ENCODE measurements at regions not wholly inside any gene's neighbourhood (a gene's known extent, or its start where the extent isn't known, plus 50 kb on each side); places are given as distances from the start of the nearest gene placed in this dataset.

DNA sequence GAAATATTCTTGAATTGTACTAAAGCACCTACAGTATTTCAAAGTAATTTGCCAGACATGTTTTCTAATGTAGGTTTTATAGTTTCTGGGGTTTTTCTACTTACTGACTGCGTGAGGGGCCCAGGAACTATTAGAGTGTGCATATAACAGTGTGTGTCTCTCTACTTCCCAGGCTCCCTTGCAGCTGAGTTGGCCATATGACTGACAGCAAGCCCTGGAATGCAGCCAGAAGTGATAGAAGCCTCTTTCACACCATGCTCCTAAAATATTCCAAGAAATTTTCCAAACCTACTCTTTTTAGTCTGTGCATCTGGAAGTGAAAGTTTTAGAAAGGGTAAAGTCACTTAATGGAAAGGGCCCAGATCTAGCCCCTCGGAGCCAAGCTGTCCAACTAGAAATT is 96.7 kb upstream of the SLC7A11 start:
- TF ChIP-seq, protein P1, sequence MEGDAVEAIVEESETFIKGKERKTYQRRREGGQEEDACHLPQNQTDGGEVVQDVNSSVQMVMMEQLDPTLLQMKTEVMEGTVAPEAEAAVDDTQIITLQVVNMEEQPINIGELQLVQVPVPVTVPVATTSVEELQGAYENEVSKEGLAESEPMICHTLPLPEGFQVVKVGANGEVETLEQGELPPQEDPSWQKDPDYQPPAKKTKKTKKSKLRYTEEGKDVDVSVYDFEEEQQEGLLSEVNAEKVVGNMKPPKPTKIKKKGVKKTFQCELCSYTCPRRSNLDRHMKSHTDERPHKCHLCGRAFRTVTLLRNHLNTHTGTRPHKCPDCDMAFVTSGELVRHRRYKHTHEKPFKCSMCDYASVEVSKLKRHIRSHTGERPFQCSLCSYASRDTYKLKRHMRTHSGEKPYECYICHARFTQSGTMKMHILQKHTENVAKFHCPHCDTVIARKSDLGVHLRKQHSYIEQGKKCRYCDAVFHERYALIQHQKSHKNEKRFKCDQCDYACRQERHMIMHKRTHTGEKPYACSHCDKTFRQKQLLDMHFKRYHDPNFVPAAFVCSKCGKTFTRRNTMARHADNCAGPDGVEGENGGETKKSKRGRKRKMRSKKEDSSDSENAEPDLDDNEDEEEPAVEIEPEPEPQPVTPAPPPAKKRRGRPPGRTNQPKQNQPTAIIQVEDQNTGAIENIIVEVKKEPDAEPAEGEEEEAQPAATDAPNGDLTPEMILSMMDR (IDR thresholded peaks at IDR 0.05): no peak
- TF ChIP-seq POLR2AphosphoS5 (IDR thresholded peaks at IDR 0.05): no peak

Measured in esophagus muscularis mucosa (tissue), 3 donors.